GM18498 (cell line): ENCODE measurements at regions not wholly inside any gene's neighbourhood (a gene's known extent, or its start where the extent isn't known, plus 50 kb on each side); places are given as distances from the start of the nearest gene placed in this dataset.

Source experiments
- ATAC-seq: cut with Tn5 transposase; IDR thresholded peaks from one replicate; pipeline ENCODE4 v1.9.1; 2021; ENCODE audit warnings: mild to moderate bottlenecking, moderate library complexity; ENCODE audit not compliant: unreplicated experiment

- ATAC-seq: no peak
These were observed 224.7 kb downstream of the ENGASE start for GRCh38 chr17:79299349-79299748.

GRCh38 chr17:79298799-79299198 lies 224.2 kb downstream of the ENGASE start:
- no peak for ATAC-seq

GRCh38 chr17:79296243-79296642 lies 221.6 kb downstream of the ENGASE start:
- ATAC-seq: no peak

- no peak for ATAC-seq
These were observed 220.7 kb downstream of the ENGASE start for GRCh38 chr17:79295307-79295706.

GRCh38 chr17:79294459-79295071 lies 219.9 kb downstream of the ENGASE start:
- no peak for ATAC-seq

- ATAC-seq: no peak
These were observed 217.9 kb downstream of the ENGASE start for GRCh38 chr17:79292501-79292900.

- ATAC-seq: no peak
These were observed 216.8 kb downstream of the ENGASE start for GRCh38 chr17:79291391-79291790.

GRCh38 chr17:79290726-79291125 lies 216.1 kb downstream of the ENGASE start:
- ATAC-seq: no peak

- no peak for ATAC-seq
These were observed 214.3 kb downstream of the ENGASE start for GRCh38 chr17:79288950-79289349.

- ATAC-seq: no peak
These were observed 211.8 kb downstream of the ENGASE start for GRCh38 chr17:79286440-79286839.

- no peak for ATAC-seq
These were observed 211.3 kb downstream of the ENGASE start for GRCh38 chr17:79285973-79286372.

GRCh38 chr17:79282294-79282693 lies 207.7 kb downstream of the ENGASE start:
- ATAC-seq: no peak

GRCh38 chr17:79281803-79282202 lies 207.2 kb downstream of the ENGASE start:
- ATAC-seq: no peak

GRCh38 chr17:79280866-79281572 lies 206.4 kb downstream of the ENGASE start:
- no peak for ATAC-seq

GRCh38 chr17:79280010-79280409 lies 205.4 kb downstream of the ENGASE start:
- no peak for ATAC-seq

GRCh38 chr17:79279320-79279719 lies 204.7 kb downstream of the ENGASE start:
- ATAC-seq: no peak

GRCh38 chr17:79276821-79277220 lies 202.2 kb downstream of the ENGASE start:
- no peak for ATAC-seq

GRCh38 chr17:79273660-79274059 lies 199.0 kb downstream of the ENGASE start:
- no peak for ATAC-seq

- ATAC-seq: no peak
These were observed 198.1 kb downstream of the ENGASE start for GRCh38 chr17:79272666-79273219.

GRCh38 chr17:79272220-79272619 lies 197.6 kb downstream of the ENGASE start:
- ATAC-seq: no peak

GRCh38 chr17:79269620-79270019 lies 195.0 kb downstream of the ENGASE start:
- ATAC-seq: no peak

- no peak for ATAC-seq
These were observed 188.6 kb downstream of the ENGASE start for GRCh38 chr17:79263191-79263590.
